Dermis blood vessel endothelial cell (primary cell): ENCODE measurements at regions not wholly inside any gene's neighbourhood (a gene's known extent, or its start where the extent isn't known, plus 50 kb on each side); places are given as distances from the start of the nearest gene placed in this dataset.

ENCODE experiments used
- DNase-seq: peaks from one replicate; pipeline ENCODE4 v3.0.0; 2010

DNA sequence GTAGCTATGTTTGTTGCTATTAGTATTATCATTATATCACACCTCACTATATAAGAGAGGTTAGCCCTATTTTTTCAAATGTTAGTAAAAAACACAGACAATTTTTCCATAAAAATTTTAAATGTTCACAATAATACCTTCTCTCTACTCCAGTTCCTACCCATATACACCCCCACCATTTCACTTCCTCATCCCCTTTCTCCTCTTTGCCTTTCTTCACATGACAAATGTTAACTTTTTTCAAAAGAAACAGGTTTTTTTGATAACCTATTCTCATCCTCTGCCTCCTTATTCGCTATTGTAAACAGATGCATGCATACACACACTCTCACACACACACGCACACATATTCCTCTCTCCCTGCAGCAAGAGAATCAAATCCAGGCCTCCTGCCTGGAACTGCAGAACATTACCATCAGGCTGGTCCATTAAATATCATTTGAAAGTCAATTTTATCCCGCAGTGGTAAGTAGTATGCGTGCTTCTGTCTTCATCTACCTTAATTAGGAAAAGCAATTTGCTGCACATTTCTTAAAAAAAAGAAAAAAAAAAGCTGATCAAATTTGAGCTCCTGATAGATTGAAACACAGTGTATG is 55.5 kb downstream of the MID1IP1 start:
- DNase-seq = no peak

DNA sequence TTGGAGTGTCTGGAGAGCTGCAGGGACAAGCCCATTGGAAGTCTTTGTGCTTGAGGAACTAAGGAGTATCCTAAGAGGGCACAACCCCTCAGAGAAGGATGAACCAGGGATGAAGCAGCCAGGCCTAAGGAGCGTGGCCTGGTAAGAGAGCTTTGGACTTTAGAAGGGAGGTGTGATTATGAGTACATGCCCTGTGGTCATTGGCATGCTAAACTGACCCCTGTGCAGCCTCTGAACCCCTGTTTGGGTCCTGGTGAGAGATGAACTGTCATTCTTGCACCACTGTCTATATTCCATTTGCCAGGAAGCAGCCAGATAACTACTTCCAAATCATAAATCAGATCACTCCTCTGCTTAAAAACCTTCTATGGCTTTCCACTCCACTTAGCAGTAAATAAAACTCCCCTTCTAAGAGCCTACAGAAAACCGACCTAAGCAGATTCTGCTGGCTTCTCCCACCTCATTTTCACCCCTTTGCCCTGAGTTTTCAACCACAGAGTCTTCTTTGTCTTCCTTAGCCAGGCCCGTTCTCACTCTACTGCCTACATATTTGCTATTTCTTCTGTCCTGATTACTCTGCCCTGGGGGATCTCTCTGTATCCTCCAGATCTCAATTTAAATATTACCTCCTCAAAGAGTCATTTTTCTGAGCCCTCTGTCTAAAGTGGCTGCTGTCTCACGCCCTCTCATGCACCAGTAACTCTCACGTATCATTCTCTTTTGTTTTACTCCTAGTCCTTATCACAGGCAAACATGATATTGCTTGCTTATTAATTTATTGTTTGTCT is 56.7 kb downstream of the MID1IP1 start:
- no peak for DNase-seq

DNA sequence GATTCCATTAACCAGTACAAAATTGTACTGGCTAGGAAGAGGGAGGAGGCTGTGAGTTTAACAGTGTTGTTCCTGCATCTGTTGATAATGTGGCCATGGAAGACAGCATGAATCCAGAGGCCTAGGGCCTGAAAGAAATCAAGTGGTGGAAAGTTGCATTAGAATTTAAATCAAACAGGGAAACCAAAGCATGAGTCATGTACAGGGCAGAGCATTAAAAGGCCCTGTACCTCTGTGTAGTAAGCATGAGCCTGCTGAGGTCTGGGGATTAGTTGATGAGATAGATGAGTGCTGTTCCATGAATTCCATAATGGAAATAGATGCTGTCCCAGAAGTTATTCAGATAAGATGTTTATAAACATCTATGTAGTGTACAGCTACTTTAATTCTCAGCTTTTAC is 58.3 kb downstream of the MID1IP1 start:
- DNase-seq = no peak

DNA sequence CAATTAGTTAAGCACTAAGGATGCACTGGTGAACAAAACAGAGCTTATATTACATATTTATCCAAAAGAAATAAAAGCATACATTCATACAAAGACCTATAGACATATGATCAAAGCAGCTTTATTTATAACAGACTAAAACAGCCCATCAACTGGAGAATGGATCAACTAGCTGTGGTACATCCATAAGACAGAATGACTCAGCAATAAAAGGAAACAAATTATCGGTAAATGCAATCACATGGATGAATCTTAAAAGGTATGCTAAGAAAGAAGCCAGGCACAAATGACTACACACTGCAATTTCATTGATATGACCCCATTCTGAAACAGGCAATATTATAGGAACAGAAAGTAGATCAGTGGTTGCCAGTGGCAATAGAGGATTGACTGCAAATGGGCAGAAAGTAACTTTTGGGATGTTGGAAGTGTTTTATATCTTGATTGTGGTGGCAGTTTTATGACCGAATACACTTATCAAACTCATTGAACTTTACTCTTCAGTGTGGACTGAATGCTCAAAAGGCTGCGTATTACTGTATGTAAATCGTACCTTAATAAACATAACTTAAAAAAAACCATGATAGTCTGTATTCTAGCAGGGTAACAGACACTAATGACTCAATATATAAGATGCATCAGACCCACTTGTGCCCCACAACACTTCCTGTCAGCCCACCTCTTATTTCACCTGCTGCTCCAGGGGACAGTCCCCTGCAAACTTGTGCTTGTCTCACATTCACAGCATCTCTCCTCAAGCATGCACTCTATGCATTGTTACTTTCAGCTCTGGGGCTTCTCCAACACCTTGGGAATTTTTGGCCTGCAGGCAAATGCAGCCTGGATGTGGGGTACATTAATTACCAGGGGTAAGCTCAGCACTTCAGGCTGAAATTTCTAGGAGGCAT is 59.1 kb downstream of the MID1IP1 start:
- no peak for DNase-seq

DNA sequence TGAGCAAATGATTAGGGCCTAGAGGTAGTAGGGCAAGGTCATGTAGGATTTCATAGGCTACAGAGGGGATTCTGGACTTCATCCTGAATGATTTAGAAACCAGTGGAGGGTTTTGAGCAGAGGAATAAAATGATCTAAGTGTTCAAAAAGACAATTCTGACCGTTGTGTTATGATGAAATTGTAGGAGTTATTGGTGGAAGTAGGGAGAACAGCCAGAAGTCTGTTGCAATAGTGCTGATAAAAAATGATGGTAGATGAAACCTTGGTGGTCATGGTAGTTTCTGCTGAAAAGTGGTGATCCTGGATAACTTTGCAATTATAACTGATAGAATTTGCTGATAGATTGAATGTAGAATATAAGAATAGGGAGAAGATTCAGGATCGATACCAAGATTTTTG is 60.2 kb downstream of the MID1IP1 start:
- DNase-seq = no peak

DNA sequence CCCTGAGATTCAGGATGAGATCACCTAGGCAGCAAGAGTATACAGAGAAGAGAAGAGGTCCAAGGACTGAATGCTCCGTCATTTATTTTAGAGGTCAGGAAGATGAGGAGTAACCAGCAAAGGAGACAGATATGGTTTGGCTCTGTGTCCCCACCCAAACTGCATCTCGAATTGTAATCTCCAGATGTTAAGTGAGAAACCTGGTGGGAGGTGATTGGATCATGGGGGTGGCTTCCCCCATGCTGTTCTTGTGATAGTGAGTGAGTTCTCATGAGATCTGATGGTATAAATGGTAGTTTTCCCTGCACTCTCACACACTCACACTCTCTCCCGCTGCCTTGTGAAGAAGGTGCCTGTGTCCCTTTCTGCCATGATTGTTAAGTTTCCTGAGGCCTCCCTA is 60.8 kb downstream of the MID1IP1 start:
- no peak for DNase-seq

DNA sequence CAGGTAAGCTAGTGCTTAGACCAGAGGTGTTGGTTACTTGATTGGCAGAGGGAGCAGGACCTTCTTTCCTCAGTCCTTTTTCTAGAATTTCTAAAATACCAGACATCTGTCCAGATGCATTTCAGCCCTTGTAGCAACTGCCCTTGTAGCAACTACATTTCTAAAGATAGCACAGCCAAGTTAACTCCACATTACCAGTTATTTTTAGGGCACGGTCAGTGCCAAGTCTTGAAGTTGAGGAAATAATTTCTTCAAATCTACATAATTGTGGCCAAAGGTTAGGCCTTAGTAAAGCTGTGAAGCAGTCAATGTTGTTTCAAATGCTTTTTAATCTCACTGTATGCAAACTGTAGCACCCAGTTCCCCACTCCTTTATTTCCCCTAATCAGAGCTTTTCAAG is 62.9 kb downstream of the MID1IP1 start:
- DNase-seq = no peak

DNA sequence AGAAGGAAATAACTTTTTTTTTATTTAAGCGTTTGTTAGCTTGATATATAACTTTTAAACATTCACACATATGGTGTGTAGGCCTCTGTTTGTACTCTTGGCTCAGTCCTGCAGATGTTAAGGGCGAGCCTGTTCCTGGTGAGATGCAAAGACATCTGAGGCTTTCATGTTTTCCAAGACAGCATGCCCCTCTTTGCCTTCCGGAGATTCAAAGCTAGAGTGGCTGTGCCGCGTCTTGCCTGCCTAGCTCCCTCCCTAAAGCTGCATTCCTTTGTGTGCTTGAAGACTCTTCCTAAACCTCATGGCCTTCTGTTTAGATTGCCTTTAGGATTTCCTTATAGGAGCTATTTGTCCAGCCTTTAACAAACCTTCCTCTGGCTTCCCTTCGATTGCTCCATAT is 67.1 kb downstream of the MID1IP1 start:
- no peak for DNase-seq

DNA sequence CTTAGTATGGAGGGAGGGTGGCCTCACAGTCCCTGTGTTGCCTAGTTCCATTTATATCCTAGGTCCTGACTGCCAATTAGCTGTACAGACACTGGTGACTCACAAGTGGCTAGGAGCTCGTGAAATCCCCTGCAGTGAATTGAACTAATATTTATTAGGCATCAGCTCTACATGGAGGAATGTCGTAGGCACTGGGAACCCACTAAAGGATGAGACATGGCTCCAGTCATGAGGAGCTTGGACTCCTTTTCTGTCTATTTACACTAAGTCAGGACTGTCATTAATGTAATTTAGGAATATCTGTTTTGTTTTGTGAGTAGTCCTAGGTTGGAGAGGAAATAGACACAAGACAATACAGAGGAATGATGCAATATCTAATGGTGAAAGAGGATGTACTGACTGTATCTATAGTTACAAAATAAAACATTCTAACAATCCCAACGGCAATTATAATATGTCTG is 67.7 kb downstream of the MID1IP1 start:
- DNase-seq = peak; percentile 1

DNA sequence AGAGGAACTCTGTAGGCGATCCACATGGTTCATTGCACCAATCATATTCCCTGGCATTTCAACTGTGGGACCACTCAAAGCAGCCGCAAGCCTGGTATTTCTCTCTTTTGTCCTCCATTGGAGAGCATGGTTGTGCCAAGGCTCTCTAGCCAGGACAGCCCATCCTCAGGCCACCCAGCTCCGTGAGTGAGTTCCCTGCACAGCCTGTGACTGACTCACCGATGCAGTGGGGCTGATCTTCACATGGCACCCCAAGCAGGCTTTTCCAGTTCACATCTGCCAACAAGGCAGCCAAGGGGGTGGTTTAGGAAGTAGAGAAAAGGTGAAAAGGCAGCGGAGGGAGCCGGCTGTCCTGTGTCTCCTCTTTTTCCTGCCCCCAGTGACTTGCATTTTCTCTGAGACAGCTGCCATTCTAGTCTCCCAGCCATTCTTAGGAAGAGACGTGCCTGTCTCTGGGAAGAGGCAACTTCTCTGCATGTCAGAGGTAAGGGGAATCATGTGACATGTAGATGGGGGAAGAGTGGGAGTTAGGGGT is 69.2 kb downstream of the MID1IP1 start:
- DNase-seq = no peak

DNA sequence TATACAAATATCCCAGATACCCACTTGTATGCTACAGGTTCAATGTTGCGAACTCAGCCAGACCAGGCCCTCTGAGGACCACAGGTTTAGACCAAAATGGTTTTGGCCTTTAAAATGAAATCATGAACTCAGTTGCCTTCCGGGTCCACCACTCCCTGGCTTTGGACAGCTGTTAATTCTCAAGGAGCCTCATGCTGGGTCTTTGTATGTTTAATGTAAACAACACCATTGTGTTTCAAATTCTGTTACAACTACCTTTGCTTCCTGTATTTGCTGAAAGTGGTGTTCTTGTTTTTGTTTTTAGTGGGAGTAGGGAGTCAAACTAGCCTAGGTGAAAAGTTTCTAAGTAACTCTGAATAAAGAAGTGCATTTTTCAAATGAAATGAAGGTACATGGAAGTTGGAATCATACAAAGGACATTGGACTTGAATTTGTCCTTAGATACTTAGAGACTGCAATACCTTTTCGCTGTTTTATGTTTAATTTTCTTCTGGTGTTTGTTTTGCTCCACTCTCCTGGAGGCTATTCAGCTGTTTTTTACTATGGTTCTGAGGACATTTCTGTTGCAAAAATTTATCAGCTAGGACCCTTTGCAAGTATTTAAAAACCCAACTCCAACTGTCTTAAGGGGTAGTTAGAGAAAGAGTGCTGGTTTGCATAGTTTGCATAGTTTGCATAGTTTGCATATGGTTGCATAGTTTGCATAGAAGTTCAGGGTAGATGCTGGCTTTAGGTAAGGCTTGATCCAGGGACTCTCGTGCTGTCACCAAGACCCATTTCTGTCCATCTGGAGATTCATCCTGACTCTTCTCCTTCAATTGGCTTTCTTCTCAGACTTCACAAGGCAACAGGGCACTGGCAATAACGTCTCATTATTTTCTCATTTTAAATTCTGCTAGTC is 70.1 kb downstream of the MID1IP1 start:
- no peak for DNase-seq

DNA sequence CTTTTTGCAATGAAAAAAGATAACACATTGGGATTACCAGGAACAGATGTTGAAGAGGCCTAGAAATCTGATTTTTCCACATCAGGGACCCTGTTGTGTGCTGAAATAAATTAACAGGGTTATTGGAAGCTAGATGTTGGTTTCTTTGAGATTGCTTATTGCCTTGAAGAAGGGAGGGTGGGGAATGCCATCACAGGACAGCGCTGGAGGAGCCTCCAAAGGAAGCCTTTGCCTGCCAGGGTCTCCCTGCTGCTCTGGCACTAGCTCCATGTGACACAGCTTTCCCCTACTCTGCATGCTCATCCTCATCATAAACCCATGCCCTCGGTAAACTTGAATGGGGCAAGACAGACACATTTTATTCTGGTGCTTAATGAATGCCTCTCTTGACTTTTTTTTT is 76.1 kb downstream of the MID1IP1 start:
- no peak for DNase-seq

DNA sequence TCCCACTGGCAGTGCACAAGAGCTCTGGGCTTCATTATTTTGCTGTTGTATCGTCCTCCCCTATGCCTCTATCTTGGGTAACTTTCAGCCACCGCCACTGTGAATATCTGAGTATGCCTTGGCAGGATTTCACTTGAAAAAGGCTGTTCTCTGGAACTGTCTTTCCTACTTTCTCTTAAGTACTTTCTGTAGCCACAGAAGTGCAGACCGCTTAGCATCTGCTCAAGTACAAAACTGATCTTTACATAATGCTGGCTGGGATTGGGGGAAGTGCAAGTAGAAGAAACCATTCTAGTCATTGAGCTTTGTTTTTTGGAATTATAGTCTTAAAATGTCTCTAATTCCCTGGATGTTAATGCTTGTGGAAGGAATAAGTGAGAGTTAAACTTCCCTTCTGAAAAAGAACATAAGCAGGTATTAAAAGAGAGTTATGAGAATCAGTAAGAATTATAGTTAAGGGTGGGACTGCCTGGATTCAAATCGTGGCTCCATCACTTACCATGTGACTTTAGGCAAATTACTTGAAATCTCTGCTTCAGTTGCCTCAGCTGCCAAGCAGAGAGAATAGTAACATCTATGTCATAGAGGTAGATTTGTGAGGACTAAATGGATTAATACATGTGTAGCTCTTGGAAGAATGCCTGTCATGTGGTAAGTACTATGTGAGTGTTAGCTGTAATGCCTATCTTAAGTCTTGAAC is 77.5 kb downstream of the MID1IP1 start:
- DNase-seq = no peak

DNA sequence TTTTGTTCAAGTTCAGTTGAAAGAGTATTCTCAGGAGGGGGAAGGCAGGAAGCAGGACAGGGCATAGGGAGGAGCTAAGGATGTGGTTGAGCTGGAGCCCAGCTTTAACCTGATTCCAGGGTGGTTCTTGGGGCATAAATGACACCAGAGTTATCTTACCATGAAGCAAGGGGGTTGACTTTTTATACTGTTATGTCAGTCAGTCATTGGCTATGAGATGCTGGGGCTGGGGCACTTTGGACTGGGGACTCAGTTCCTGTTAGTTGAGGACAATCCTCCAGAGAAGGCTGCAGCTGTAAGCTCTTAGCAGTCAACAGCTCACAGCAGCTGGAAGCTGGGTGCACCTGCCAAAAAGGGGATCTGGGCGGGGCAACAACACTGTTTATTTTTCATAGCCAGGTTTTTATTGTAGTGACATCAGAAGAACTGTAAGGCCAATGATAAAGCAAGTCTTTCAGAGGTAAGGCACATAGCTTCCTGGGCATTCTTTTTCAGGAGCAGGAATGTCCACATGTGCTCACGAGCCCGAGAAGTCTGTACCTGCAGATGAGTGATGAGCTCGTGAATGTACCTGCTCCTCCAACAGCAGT is 78.5 kb downstream of the MID1IP1 start:
- DNase-seq = no peak

DNA sequence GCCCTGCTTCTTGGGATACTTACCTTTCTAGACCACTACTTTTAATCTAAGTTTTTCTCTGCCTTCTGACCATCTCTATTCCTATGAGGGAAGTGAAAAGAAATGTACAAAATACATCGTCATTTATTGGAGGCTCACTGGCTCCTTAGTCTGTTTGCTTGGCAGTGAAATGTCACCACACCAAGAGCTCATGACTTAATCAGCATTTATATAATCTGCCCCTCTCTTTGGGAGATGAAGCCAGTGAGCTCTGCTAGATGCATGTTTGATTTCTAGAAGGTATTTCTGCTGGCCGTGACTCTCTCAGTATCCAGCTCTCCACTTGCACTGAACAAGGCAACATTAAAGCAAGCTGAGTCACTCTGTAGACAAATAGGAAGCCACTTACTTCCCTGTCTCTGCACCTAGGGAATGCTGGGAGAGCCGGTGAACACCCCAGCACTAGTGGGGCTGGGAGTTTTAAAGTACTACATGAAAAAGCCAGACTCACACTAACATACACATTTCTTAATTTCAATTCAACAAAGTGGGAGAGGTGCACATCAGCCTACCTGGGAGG is 79.1 kb downstream of the MID1IP1 start:
- peak; percentile 0 for DNase-seq

DNA sequence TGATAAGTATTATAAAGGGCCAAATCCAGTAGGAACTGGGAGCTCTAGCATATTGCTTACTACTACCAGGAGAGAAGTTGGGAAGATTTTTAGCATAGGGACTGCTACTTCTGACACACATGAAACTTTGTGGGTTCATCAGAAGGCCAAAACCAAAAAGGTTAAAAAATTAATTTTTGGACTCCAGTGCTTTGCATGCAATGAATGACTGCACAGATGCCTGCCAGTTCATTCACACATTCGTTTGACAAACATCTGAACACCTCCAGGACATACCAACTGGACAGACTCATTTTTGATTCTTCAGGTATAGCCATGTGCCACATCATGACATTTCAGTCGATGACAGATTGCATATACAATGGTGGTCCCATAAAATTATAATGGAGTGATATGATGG is 79.8 kb downstream of the MID1IP1 start:
- no peak for DNase-seq

DNA sequence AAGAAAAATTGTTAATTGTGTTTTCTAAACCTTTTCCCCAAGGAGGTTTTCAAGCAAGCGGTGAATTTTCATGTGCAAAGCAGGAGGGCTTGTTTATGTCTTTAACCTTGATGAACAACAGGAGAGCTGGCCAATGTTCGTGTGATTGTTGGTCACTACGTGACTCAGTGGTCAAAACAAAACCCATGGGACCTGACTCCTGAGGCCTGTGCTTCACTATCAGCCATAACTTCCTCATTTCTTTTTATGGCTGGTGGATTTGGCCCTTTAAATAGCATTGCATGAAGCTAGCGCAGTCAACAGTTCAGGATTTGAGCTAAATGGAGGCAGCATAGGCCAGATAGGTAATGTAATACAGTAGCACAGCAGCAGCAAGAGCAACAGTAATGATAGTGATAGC is 80.5 kb downstream of the MID1IP1 start:
- no peak for DNase-seq

DNA sequence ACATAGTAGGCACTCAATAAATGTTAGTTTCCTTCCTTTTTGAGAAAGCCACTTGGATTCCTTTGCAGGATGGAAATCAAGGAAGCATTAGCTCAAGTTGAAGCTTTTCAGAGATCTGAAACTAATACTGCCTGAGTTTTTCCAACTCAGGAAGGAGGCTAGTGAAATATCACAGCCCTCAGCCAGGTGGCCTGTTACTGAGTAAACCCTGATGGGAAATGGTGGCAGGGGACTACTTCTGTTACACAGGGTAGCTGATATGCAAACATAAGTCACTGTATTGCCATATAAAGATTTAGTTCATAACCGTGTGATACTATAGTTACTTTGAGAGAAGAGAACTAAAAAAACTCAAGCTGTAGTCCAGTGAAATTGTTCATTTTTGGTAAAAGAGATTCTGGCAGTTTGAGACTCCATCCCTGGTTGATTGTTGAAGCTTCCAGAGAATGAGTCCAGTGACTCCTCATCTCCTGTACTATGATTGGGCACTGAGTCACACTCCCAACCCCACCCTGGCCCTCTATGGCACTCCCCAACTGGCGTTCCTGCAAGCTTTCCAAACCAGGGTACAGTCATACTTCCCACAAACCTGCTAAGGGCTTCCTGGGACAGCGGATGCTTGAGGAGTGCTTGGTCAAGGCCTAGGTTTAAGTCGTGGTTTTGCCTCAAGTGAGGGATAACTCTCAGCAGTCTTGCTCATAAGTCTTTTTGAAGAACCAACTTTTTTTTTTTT is 81.8 kb downstream of the MID1IP1 start:
- peak; percentile 1 for DNase-seq

DNA sequence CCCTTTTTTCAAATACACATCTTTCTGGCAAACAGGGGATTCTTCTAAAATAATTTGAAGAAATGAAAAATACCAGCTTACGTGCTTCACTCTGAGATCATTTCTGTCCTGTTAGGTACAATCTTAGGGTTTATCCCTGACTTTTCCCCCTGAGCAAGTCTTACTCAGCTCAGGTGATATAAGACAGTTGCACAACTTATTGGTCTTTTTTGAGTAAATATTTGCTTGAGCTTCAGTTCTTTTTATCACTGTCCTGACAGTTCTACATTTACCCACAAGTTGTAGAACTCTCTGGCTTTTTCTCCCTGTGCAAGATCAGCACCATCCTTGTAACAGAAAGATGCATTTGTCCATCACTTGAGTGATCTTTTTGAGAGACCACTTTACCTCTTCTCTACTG is 84.9 kb downstream of the MID1IP1 start:
- no peak for DNase-seq

DNA sequence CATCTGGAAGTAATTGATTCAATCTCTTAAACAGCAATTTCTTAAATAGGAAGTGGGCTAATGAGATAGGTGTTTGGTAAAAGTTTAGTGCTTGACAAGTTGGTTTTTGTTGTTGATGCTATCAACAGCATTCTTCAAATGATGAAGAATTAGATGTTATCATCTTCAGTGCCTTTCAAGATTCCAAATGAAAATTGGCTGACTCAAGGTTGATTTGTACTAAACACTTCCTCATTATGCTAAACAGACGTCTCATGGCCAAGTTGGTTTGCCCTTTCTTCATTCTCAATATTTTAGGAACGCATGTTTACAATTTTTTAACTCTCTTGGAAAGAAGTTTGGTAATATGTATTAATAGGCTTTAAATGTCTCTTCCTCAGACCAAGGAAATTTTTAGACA is 86.0 kb downstream of the MID1IP1 start:
- DNase-seq = no peak
